Lower leg skin (tissue), 4 donors: ENCODE measurements at regions not wholly inside any gene's neighbourhood (a gene's known extent, or its start where the extent isn't known, plus 50 kb on each side); places are given as distances from the start of the nearest gene placed in this dataset.

Experiments
- DNase-seq, 2 donors: peaks; one replicate each; pipeline ENCODE4 v3.0.0-alpha.2; 2019; ENCODE audit warnings: low spot score in 2 of 2
- H3K4me3 ChIP-seq: fragments of 200-600 bp; sonication (generic); 2 replicates; pipeline ENCODE4 v1.5.1; 2017; ENCODE audit warnings: mild to moderate bottlenecking, low read depth; ENCODE audit not compliant: poor library complexity, severe bottlenecking
- CTCF ChIP-seq, 3 donors: fragments of 450-650 bp; IDR thresholded peaks; one replicate each; pipeline ENCODE4 v1.5.1; 2016; ENCODE audit warnings: antibody characterized with exemption in 3 of 3, mild to moderate bottlenecking in 3 of 3, moderate library complexity in 2 of 3
- POLR2A ChIP-seq, 2 donors: fragments of 450-650 bp; IDR thresholded peaks; one replicate each; pipeline ENCODE4 v1.6.1; 2016 to 2017; ENCODE audit warnings: antibody characterized with exemption in 2 of 2, mild to moderate bottlenecking in 1 of 2, moderate library complexity in 1 of 2
- WGBS, 2 donors: methylation state at CpG; one replicate each; pipeline ENCODE4 v1.1.5; 2018; 5-methylcytosine and 5-hydroxymethylcytosine counted together
- intact Hi-C: fragments of 100-400 bp; cut with DNase I; formaldehyde crosslinking; loops from one replicate; pipeline ENCODE4 v1.15.0; 2023; ENCODE audit warnings: low total_unique reads

- peak in 1 of 2 donors; percentile 28 for DNase-seq
- WGBS, 2 donors, result 34 to 41% methylated on average over 11 of the region's 11 CpGs
- intact Hi-C loops, result no loop called here
- no peak for TF ChIP-seq POLR2A (IDR thresholded peaks at IDR 0.05)
- TF ChIP-seq CTCF (IDR thresholded peaks at IDR 0.05), result no peak
- no peak overlapping the region for H3K4me3 ChIP-seq
Measured at GRCh38 chr5:154575546-154576428, 97.8 kb upstream of the HAND1 start.

- H3K4me3 ChIP-seq, result no peak overlapping the region
- intact Hi-C loops, result no loop called here
- no peak for TF ChIP-seq CTCF (IDR thresholded peaks at IDR 0.05)
- no peak for DNase-seq
- WGBS, 2 donors, result 88 to 92% methylated on average over 6 of the region's 6 CpGs
Measured at GRCh38 chr5:154573011-154573410, 95.0 kb upstream of the HAND1 start.

GRCh38 chr5:154571325-154572035 lies 93.5 kb upstream of the HAND1 start:
- no peak for TF ChIP-seq CTCF (IDR thresholded peaks at IDR 0.05)
- TF ChIP-seq POLR2A (IDR thresholded peaks at IDR 0.05), result no peak
- intact Hi-C loops, result no loop called here
- no peak overlapping the region for H3K4me3 ChIP-seq
- DNase-seq, result peak in 1 of 2 donors; percentile 82
- WGBS, 2 donors, result 59 to 74% methylated on average over 6 of the region's 6 CpGs

- WGBS, 2 donors, result 78 to 80% methylated on average over 11 of the region's 11 CpGs
- intact Hi-C loops, result no loop called here
- no peak overlapping the region for H3K4me3 ChIP-seq
- peak in 1 of 2 donors; percentile 58 for DNase-seq
- TF ChIP-seq POLR2A (IDR thresholded peaks at IDR 0.05) (no peak), CTCF (IDR thresholded peaks at IDR 0.05) (no peak)
Measured at GRCh38 chr5:154570572-154571324, 92.7 kb upstream of the HAND1 start.

GRCh38 chr5:154568589-154568988 lies 90.6 kb upstream of the HAND1 start:
- intact Hi-C loops, result no loop called here
- 16 to 38% methylated on average over 3 to 6 of the region's 6 CpGs for WGBS, 2 donors

More at GRCh38 chr5:154568589-154568988, 90.6 kb upstream of the HAND1 start:
- TF ChIP-seq POLR2A (IDR thresholded peaks at IDR 0.05) (no peak), CTCF (IDR thresholded peaks at IDR 0.05) (no peak)
- H3K4me3 ChIP-seq, result no peak overlapping the region
- DNase-seq, result peak in 1 of 2 donors; percentile 28
